SJSA1 (cell line): ENCODE measurements at regions not wholly inside any gene's neighbourhood (a gene's known extent, or its start where the extent isn't known, plus 50 kb on each side); places are given as distances from the start of the nearest gene placed in this dataset.

ENCODE experiments used
- DNase-seq, 2 experiments: peaks; one replicate each; pipeline ENCODE4 v3.0.0-alpha.2; 2015 to 2020; ENCODE audit warnings: low spot score in 2 of 2, low read depth in 1 of 2
- H3K27ac ChIP-seq: fragments of 250-450 bp; sonication (Bioruptor Pico); 2 replicates; pipeline ENCODE4 v1.5.1; 2020; ENCODE audit warnings: mild to moderate bottlenecking, moderate library complexity
- H3K27me3 ChIP-seq: fragments of 250-450 bp; sonication (Bioruptor Pico); replicated peaks from 2 replicates; pipeline ENCODE4 v1.5.1; 2020; ENCODE audit warnings: mild to moderate bottlenecking, moderate library complexity
- H3K36me3 ChIP-seq: fragments of 250-450 bp; sonication (Bioruptor Pico); 2 replicates; pipeline ENCODE4 v1.5.1; 2020; ENCODE audit warnings: mild to moderate bottlenecking
- H3K4me1 ChIP-seq: fragments of 250-450 bp; sonication (Bioruptor Pico); replicated peaks from 2 replicates; pipeline ENCODE4 v1.6.1; 2021; ENCODE audit warnings: mild to moderate bottlenecking
- H3K4me3 ChIP-seq: fragments of 250-450 bp; sonication (Bioruptor Pico); 2 replicates; pipeline ENCODE4 v1.5.1; 2020; ENCODE audit warnings: mild to moderate bottlenecking
- H3K9me3 ChIP-seq: fragments of 250-450 bp; sonication (Bioruptor Pico); replicated peaks from 2 replicates; pipeline ENCODE4 v1.5.1; 2020; ENCODE audit warnings: mild to moderate bottlenecking

DNA sequence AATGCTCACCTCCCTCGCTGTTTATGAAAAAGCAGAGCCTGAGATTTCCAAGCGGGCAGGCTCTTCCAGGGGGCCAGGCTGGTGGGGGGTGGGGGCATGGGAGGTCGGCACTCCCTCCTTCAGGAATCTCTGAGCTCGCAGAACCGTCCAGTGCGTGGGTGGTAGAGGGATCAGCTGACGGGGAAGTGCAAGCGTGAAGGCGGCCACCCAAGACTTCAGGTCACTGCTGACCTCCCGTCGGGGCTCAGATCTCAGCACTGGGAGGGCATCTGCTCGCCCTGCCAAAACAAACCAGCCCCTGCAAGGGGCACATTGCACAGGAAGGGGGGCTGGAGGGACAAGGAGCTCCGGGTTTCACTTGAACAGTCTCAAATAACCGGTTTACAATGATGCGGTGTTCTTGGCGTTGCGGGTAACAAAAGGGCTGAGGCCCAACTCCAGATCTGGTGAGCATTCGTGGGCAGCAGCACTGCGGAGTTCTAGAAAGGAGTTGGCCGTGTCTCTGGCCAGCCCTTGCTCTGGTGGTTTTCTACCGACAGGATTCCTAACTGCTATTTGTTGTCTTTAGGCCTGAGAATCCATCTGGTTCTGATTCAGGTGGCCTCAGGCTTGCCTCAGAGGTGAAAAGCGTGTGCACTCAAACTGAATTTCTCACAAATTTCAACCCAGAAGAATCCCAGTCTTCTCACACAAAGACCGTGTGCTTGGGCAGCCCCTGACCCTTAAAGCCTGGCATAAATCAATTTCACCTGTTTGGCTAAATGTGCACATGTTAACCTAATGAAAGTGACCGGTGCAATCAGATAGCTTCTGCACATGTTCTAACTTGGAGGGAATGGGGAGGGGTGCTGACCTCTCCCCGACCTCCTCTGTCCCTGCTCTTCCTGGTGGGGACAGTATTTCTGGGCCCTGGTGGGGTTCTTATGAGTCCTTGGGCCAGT, 191.6 kb downstream of the MYLK4 start:
- Histone ChIP-seq H3K27me3 (no peaks in the 10 kb centered on the region), H3K36me3 (no peaks in the 10 kb centered on the region), H3K4me3 (no peak overlapping the region), H3K27ac (peak overlapping the region; percentile 80), H3K4me1 (peaks cover 49% of the 10 kb centered on the region), H3K9me3 (no peaks in the 10 kb centered on the region)
- peak; percentile 95 to 97 for DNase-seq

DNA sequence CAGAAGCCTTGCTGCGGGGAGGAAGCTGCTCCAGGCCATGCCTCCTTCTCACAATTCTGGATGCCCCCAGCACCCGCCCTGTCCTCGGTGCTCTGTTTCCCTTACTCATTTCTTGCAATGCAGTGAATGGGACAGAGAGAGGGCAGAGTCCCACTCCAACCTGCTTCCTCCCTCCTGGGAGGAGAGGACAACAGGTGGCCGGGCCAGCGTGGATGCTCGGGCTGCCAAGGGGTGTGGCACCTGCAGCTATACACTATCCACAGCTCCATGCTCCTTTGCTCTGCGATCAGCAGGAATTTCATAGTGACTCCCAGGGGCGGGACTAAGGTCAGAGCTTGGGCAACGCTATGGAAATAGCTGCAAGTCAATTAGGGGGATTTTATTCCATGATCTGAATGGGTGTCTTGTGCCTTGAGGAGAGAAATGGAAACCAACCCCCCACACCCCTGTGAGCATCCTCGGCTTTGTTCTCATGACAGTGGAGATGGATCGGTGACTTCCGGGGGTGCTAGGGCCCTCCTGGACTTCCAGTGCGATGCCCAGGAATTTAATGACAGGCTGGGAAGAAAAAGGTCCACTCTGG, 192.5 kb downstream of the MYLK4 start:
- no peaks in the 10 kb centered on the region for H3K27me3 ChIP-seq
- peaks cover 47% of the 10 kb centered on the region for H3K4me1 ChIP-seq
- no peaks in the 10 kb centered on the region for H3K9me3 ChIP-seq
- peak overlapping the region; percentile 80 for H3K27ac ChIP-seq
- no peak for DNase-seq
- H3K4me3 ChIP-seq, result no peak overlapping the region
- H3K36me3 ChIP-seq, result no peaks in the 10 kb centered on the region

DNA sequence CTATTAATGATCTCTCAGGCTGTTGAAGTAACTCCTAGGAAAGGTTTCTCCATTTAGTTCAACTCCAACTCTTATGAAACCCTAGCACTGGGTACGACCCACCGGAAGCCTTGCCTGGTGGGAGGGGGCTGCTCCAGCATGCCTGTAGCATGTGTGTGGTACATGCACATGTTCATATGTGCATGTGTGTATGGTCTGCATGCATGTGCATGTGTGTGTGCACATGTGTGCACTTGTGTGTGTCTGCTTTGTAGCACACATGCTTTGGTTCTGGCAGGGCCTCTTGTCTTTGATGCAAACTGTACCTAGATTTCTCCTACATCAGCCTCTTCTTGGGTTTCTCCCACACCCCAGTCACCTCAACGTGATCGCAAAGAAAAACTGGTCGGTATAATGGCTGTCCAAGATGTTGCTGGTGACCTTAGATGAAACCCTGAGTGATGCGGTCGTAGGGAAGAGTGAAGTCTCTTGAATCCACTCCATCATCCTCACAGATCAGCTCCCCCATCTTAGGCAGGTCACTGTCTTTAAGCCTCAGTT, 193.5 kb downstream of the MYLK4 start:
- H3K4me1 ChIP-seq, result peaks cover 54% of the 10 kb centered on the region
- H3K36me3 ChIP-seq, result no peaks in the 10 kb centered on the region
- H3K4me3 ChIP-seq, result no peak overlapping the region
- H3K27ac ChIP-seq, result no peak overlapping the region
- no peak for DNase-seq
- H3K27me3 ChIP-seq, result no peaks in the 10 kb centered on the region
- no peaks in the 10 kb centered on the region for H3K9me3 ChIP-seq

DNA sequence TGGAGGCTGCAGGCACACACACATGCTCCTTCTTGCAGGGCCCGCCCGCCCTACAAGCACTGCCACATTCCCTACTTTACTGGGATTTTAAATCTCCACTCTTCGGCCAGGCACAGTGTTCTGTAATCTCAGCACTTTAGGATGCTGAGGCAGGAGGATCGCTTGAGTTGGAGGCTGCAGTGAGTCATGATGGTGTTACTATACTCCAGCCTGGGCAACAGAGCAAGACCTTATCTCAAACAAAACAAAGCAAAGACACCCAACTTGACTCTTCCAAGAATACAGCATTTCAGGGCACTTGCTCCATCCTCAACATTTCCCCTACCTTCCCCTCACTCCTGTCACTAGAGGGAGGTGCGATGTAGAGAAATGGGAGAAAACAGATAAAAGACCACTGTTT, 194.0 kb downstream of the MYLK4 start:
- peaks cover 56% of the 10 kb centered on the region for H3K4me1 ChIP-seq
- H3K4me3 ChIP-seq, result no peak overlapping the region
- DNase-seq, result no peak

DNA sequence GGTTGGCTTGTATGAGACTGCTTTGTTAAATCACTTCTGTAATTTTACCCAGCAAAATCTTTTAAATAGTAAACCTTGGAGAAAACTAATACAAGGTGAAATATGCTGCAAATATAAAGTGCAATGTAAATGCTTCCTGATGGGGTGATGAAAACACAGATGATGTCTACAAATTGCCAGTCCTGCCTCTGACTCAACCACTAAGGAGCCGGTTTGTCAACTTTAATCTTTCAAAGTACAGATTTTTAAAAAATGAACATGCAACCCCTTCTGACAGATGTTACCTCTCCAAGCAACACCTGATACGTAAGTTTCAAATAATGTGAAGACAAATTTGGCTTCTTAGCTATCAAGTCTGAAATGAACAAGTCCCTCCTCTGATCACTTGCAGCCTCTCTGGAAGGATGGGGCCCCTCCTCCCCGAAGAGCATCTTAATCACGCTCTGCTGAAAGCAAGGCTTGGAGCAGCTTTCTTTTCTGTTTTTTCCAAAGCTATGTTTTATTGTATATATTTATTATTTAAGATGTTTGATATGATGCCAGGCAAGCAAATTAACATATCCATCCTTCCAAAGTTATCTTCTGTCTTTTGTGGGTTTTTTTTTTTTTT, 196.0 kb downstream of the MYLK4 start:
- peaks cover 57% of the 10 kb centered on the region for H3K4me1 ChIP-seq
- no peaks in the 10 kb centered on the region for H3K27me3 ChIP-seq
- no peaks in the 10 kb centered on the region for H3K36me3 ChIP-seq
- no peaks in the 10 kb centered on the region for H3K9me3 ChIP-seq
- H3K27ac ChIP-seq, result no peak overlapping the region
- H3K4me3 ChIP-seq, result no peak overlapping the region
- no peak for DNase-seq

More for the DNA sequence above, 194.0 kb downstream of the MYLK4 start:
- Histone ChIP-seq H3K27me3 (no peaks in the 10 kb centered on the region), H3K27ac (no peak overlapping the region), H3K36me3 (no peaks in the 10 kb centered on the region), H3K9me3 (no peaks in the 10 kb centered on the region)

DNA sequence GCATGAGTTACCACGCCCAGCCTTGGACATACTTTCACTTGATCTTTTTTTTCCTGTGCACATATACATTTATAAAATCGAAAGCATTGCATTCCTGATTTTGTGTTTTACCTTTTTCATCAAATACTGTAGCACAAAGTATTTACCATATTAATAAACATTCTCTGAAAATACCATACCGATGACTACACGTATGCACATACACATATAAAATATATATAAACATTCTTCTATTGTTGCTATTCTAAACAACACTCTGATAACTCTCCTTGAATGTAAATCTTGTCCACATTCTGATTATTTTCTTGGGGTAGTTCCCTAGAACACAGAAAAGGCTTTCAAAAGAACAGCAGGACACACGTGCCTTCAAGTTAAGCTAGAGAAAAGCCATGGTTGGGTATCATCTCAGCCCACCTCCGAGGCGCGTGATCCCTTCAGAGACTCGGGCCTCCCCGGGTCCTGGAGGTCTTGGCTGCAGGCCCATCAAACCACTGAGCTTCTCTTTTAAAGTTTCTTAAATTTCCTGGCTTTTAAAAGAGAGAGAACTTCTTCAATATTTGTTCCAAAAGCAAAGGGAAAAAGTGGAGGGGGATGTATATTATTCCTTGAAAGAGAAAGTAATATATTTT, 198.1 kb downstream of the MYLK4 start:
- Histone ChIP-seq H3K9me3 (no peaks in the 10 kb centered on the region), H3K27me3 (no peaks in the 10 kb centered on the region), H3K4me3 (no peak overlapping the region), H3K4me1 (peaks cover 36% of the 10 kb centered on the region), H3K27ac (peak overlapping the region; percentile 70), H3K36me3 (no peaks in the 10 kb centered on the region)
- DNase-seq, result peak; percentile 74 to 82

DNA sequence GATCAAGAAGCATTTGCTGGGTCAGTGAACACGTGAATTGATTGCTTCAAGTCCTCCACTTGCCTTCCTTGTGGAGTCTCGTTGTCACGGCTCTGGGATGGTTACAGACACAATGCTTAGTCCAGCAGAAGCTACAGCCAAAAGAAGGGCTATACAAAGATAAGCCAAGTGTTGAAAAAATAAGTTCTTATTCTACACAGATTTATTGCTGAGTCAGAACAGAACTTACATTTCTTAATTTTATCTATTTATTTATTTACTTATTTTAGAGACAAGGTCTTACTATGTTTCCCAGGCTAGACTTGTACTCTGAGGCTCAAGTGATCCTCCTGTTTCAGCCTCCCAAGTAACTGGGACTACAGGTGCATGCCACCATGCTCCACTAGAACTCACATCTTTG, 199.0 kb downstream of the MYLK4 start:
- Histone ChIP-seq H3K27ac (0 out of 2 replicates have a peak overlapping the region, but pooled peaks have one; percentile 70), H3K36me3 (no peaks in the 10 kb centered on the region), H3K4me1 (peaks cover 26% of the 10 kb centered on the region), H3K27me3 (no peaks in the 10 kb centered on the region), H3K9me3 (no peaks in the 10 kb centered on the region), H3K4me3 (no peak overlapping the region)
- DNase-seq, result no peak

DNA sequence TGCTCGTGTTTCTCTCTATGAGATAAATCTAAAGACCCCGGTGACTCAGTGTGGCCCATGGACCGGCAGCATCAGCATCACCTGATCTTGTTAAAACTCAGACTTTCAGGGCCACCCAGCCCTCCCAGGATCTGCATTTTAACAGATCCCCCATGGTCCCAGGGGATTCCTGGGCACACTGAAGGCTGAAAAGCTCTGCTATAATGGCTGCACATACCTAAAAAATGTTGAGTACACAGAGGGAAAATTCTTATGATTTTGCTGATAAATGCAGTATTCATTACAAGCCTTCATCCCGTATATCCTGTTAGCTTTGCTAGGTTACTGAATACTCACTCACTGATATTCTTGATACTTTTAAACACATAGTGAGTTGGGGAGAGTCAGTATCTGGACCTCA, 200.5 kb downstream of the MYLK4 start:
- H3K36me3 ChIP-seq, result no peaks in the 10 kb centered on the region
- H3K27me3 ChIP-seq, result no peaks in the 10 kb centered on the region
- peaks cover 23% of the 10 kb centered on the region for H3K4me1 ChIP-seq
- no peak for DNase-seq
- no peaks in the 10 kb centered on the region for H3K9me3 ChIP-seq
- H3K27ac ChIP-seq, result no peak overlapping the region
- no peak overlapping the region for H3K4me3 ChIP-seq

DNA sequence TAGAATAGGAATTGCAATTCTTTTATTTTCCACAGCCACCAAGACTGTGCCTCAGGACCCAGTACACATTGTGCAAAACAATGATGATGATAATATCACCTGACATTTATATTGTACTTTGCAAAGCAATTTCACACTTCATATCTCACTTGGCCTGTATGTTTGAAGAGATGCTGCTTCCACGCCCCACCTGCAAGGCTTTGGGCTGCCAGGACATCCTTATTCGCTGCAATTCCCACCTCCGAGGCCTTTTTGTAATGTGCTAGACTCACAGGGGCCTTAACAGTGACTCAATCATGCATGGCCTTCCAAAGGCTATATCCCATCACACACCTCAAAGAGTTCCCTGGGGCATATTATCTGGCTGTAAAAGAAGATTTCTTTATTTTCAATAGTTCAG, 200.9 kb downstream of the MYLK4 start:
- Histone ChIP-seq H3K4me1 (peaks cover 23% of the 10 kb centered on the region), H3K27me3 (no peaks in the 10 kb centered on the region), H3K4me3 (no peak overlapping the region), H3K27ac (no peak overlapping the region), H3K9me3 (no peaks in the 10 kb centered on the region), H3K36me3 (no peaks in the 10 kb centered on the region)
- no peak for DNase-seq

DNA sequence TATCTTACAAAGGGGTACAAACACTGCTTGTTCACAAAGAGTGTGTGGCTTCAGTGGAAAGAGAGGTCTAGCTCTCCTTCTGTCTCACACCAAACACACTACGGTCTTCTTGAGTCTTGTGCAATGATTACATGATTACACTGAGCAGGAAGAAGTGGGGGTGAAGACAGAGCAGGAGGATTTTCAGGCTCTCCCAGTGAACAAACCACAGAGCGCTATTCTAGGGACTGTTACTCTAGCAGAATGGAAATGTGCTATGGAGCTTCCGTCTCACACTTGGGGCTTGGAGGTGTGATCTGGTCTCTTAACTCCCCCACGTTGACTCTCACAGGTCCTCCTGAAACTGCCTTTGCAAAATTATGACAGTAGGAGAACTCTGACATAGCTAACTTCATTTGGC, 203.4 kb downstream of the MYLK4 start:
- Histone ChIP-seq H3K27me3 (no peaks in the 10 kb centered on the region), H3K4me3 (no peak overlapping the region), H3K4me1 (peaks cover 28% of the 10 kb centered on the region), H3K36me3 (no peaks in the 10 kb centered on the region), H3K9me3 (no peaks in the 10 kb centered on the region), H3K27ac (no peak overlapping the region)
- no peak for DNase-seq

DNA sequence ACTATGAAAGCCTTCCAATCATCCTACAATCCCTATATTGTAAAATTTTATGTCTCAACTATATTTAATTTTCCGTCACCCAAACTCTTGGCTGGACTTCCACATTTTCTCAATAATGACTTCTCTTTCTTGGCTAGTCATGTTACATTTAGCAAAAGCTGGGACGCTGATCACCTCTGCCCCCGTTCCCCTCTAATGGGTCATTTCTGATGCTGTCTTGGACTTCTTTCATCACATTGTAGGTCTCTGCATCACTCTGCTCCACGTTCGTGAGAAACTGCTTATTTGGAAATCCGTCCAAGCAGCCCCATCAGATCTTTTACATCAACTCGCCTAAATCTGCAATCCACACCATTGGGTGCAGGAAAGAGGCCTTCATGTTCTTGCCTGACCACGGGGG, 203.8 kb downstream of the MYLK4 start:
- H3K9me3 ChIP-seq, result no peaks in the 10 kb centered on the region
- H3K4me1 ChIP-seq, result peaks cover 30% of the 10 kb centered on the region
- H3K27me3 ChIP-seq, result no peaks in the 10 kb centered on the region
- no peak overlapping the region for H3K27ac ChIP-seq
- H3K36me3 ChIP-seq, result no peaks in the 10 kb centered on the region
- no peak for DNase-seq
- H3K4me3 ChIP-seq, result no peak overlapping the region

DNA sequence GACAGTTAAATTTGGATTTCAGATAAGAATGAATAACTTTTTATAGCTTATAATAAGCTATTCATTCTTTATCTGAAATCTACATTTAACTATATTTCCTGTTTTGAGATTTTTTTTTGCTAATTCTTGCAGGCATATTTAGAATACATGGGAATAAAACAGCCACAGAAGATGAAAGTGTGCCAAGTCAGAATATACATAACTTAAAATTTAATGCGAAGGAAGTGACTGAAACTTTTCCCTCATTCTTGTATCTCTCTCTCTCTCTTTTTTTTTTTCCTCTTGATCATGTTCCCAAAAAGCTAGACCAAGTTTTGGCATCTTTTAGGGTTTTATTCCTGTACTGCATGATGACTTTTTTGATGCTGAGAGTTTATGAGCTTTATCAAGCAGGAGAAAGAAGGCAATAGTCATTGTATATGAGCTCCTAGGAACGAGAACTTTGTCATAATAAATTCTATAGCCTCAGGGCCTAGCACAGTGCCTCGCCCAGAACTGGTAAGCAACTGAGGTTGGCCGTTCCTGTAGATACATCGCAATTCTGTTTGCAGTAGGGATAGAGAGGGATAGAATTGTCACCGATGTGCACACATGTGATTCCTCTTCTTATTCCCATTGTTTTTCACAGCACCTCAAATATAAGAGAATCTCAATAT, 205.2 kb downstream of the MYLK4 start:
- peaks cover 27% of the 10 kb centered on the region for H3K4me1 ChIP-seq
- no peaks in the 10 kb centered on the region for H3K36me3 ChIP-seq
- no peak for DNase-seq
- no peaks in the 10 kb centered on the region for H3K27me3 ChIP-seq
- no peaks in the 10 kb centered on the region for H3K9me3 ChIP-seq
- no peak overlapping the region for H3K27ac ChIP-seq
- no peak overlapping the region for H3K4me3 ChIP-seq

DNA sequence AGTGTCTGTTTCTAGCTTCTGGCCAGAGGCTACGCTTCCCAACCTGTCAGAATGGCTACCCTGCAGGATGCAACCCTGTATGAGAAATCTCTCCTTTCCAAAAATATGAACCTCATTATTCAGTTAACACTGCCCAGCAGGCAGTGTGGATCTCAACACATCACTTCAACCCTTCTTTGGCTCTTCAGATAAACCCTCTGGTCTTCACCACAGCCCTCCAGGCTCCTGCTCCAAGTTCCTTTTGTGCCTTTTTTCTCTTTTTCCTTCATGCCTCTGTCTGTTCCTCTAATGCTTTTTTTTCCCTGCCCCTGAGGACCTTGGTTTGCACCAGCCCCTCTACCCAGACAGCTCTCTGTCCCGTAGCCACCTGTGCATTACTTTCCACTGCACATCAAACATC, 207.4 kb downstream of the MYLK4 start:
- no peaks in the 10 kb centered on the region for H3K36me3 ChIP-seq
- peaks cover 27% of the 10 kb centered on the region for H3K4me1 ChIP-seq
- no peak overlapping the region for H3K4me3 ChIP-seq
- no peak for DNase-seq
- H3K27me3 ChIP-seq, result no peaks in the 10 kb centered on the region
- H3K27ac ChIP-seq, result peak overlapping the region; percentile 22; the same call in 1 of the 2 replicates
- no peaks in the 10 kb centered on the region for H3K9me3 ChIP-seq
